ENCODE measurements at regions not wholly inside any gene's neighbourhood (a gene's known extent, or its start where the extent isn't known, plus 50 kb on each side); places are given as distances from the start of the nearest gene placed in this dataset.

- TF ChIP-seq CTCF (IDR thresholded peaks at IDR 0.05) (no peak), EZH2 (IDR thresholded peaks at IDR 0.05; ENCODE audit: borderline replicate concordance, insufficient read depth, low read depth, low read length, poor library complexity, severe bottlenecking) (no peak)
Observed at GRCh38 chr4:12016729-12017128, 588.0 kb upstream of the HS3ST1 start.

Measured in B cell (primary cell).